ENCODE measurements at regions not wholly inside any gene's neighbourhood (a gene's known extent, or its start where the extent isn't known, plus 50 kb on each side); places are given as distances from the start of the nearest gene placed in this dataset.

GRCh38 chr7:25707768-25708620, 444.0 kb upstream of the NFE2L3 start:
- peak overlapping the region in 3 of 4 donors; percentile 7 to 41 (median 22) for H3K27ac ChIP-seq
- peaks cover 0 to 29% (median 22%) of the 10 kb centered on the region in 4 donors for H3K4me1 ChIP-seq
- intact Hi-C loops (cut with DNase I): no loop called here
- no peaks in the 10 kb centered on the region for H3K27me3 ChIP-seq
- no peaks in the 10 kb centered on the region for H3K36me3 ChIP-seq
- TF ChIP-seq POLR2A (IDR thresholded peaks at IDR 0.05): no peak
- no peak for TF ChIP-seq CTCF (IDR thresholded peaks at IDR 0.05)
- no peak for TF ChIP-seq POLR2AphosphoS5 (IDR thresholded peaks at IDR 0.05)
- no peak for TF ChIP-seq EP300 (IDR thresholded peaks at IDR 0.05)
- H3K9me3 ChIP-seq: no peaks in the 10 kb centered on the region
- WGBS, 2 donors: 68 to 72% methylated on average over 9 of the region's 9 CpGs
- no peak overlapping the region for H3K4me3 ChIP-seq
- no peak for DNase-seq

- H3K4me3 ChIP-seq: no peak overlapping the region
- WGBS, 2 donors: 53 to 72% methylated on average over 1 of the region's 1 CpG
- H3K9me3 ChIP-seq: no peaks in the 10 kb centered on the region
- no peak for DNase-seq
- no peaks in the 10 kb centered on the region for H3K27me3 ChIP-seq
- H3K4me1 ChIP-seq: peaks cover 0 to 55% (median 40%) of the 10 kb centered on the region in 4 donors
- intact Hi-C loops (cut with DNase I): no loop called here
- no peak for TF ChIP-seq POLR2A (IDR thresholded peaks at IDR 0.05)
- TF ChIP-seq POLR2AphosphoS5 (IDR thresholded peaks at IDR 0.05): no peak
- no peak for TF ChIP-seq EP300 (IDR thresholded peaks at IDR 0.05)
- TF ChIP-seq CTCF (IDR thresholded peaks at IDR 0.05): no peak
- H3K36me3 ChIP-seq: no peaks in the 10 kb centered on the region
- H3K27ac ChIP-seq: no peak overlapping the region
These were observed 441.0 kb upstream of the NFE2L3 start for GRCh38 chr7:25710959-25711358.

GRCh38 chr7:25711940-25712339, 440.1 kb upstream of the NFE2L3 start:
- Histone ChIP-seq H3K36me3 (no peaks in the 10 kb centered on the region), H3K27me3 (no peaks in the 10 kb centered on the region), H3K4me3 (no peak overlapping the region), H3K27ac (peak overlapping the region; percentile 8 to 56 (median 42)), H3K4me1 (peaks cover 0 to 64% (median 48%) of the 10 kb centered on the region in 4 donors), H3K9me3 (no peaks in the 10 kb centered on the region)
- DNase-seq: no peak
- intact Hi-C loops (cut with DNase I): no loop called here
- no peak for TF ChIP-seq POLR2AphosphoS5 (IDR thresholded peaks at IDR 0.05)
- no peak for TF ChIP-seq CTCF (IDR thresholded peaks at IDR 0.05)
- TF ChIP-seq POLR2A (IDR thresholded peaks at IDR 0.05): no peak
- TF ChIP-seq EP300 (IDR thresholded peaks at IDR 0.05): no peak
- WGBS, 2 donors: 77 to 80% methylated on average over 1 of the region's 1 CpG

- WGBS, 2 donors: 37 to 61% methylated on average over 1 of the region's 1 CpG
- H3K36me3 ChIP-seq: no peaks in the 10 kb centered on the region
- H3K27me3 ChIP-seq: no peaks in the 10 kb centered on the region
- intact Hi-C loops (cut with DNase I): no loop called here
- H3K4me1 ChIP-seq: peaks cover 0 to 66% (median 46%) of the 10 kb centered on the region in 4 donors
- H3K27ac ChIP-seq: peak overlapping the region; percentile 8 to 56 (median 42)
- TF ChIP-seq POLR2A (IDR thresholded peaks at IDR 0.05) (no peak), CTCF (IDR thresholded peaks at IDR 0.05) (no peak), POLR2AphosphoS5 (IDR thresholded peaks at IDR 0.05) (no peak), EP300 (IDR thresholded peaks at IDR 0.05) (no peak)
- no peak overlapping the region for H3K4me3 ChIP-seq
- DNase-seq: no peak
- H3K9me3 ChIP-seq: no peaks in the 10 kb centered on the region
These were observed 439.5 kb upstream of the NFE2L3 start for GRCh38 chr7:25712500-25712899.

Data from sigmoid colon (tissue), 6 donors.